Psoas muscle (tissue), 7 donors: ENCODE measurements at regions not wholly inside any gene's neighbourhood (a gene's known extent, or its start where the extent isn't known, plus 50 kb on each side); places are given as distances from the start of the nearest gene placed in this dataset.

ENCODE experiments used
- ATAC-seq, 4 donors: fragments of 200-7000 bp; cut with Tn5 transposase; one replicate each; pipeline ENCODE4 v1.9.1; 2020; ENCODE audit warnings: moderate library complexity in 3 of 4, mild to moderate bottlenecking in 2 of 4
- DNase-seq, 2 donors: peaks; one replicate each; pipeline ENCODE4 v3.0.0-alpha.2; 2020
- H3K27ac ChIP-seq: fragments of 200-600 bp; one replicate; pipeline ENCODE4 v1.8.0; 2022
- H3K27me3 ChIP-seq, 3 donors: fragments of 200-600 bp in 1 of 3; one replicate each; pipeline versions ENCODE4 v1.6.1 to v1.8.0; 2013 to 2022; ENCODE audit warnings: low read length in 2 of 3, mild to moderate bottlenecking in 2 of 3, moderate library complexity in 1 of 3; ENCODE audit not compliant: insufficient read depth in 3 of 3
- H3K36me3 ChIP-seq, 2 donors: fragments of 200-600 bp in 1 of 2; one replicate each; pipeline versions ENCODE4 v1.6.1 to v1.8.0; 2013 to 2022; ENCODE audit warnings: low read depth in 1 of 2, mild to moderate bottlenecking in 1 of 2, moderate library complexity in 1 of 2; ENCODE audit not compliant: insufficient read depth in 1 of 2
- H3K4me1 ChIP-seq: fragments of 200-600 bp; one replicate; pipeline ENCODE4 v1.8.0; 2022
- H3K4me3 ChIP-seq: fragments of 200-600 bp; one replicate; pipeline ENCODE4 v1.8.0; 2022; ENCODE audit warnings: mild to moderate bottlenecking
- H3K9me3 ChIP-seq: fragments of 200-600 bp; one replicate; pipeline ENCODE4 v1.8.0; 2022
- WGBS, 3 donors: extraction: QIAGEN DNeasy Blood & Tissue Kit; methylation state at CpG; one replicate each; pipeline versions ENCODE4 v1.1.6 to v1.1.7; 2013; 5-methylcytosine and 5-hydroxymethylcytosine counted together
- intact Hi-C, 2 donors: fragments of 100-400 bp; cut with DNase I; formaldehyde crosslinking; loops; one replicate each; pipeline versions ENCODE4 v1.11.0 to v1.14.2; 2022
- TF ChIP-seq, protein P1 (sequence below): fragments of 200-600 bp; IDR thresholded peaks from one replicate; pipeline ENCODE4 v1.8.0; 2022; ENCODE audit warnings: antibody characterized with exemption
- donor health status: healthy with polysubstance abuse.
- donor health status: DM: no; HTN: no; CAD: no; lungs with moderate emphysema.
- donor health status: Bipolar disorder and iron deficiency.
- donor health status: healthy.
- donor health status: DM: yes; HTN: yes; CAD: no.
- donor health status: DM: no; HTN: no; CAD: no.
- donor health status: DM: yes; HTN: yes; CAD: no.

DNA sequence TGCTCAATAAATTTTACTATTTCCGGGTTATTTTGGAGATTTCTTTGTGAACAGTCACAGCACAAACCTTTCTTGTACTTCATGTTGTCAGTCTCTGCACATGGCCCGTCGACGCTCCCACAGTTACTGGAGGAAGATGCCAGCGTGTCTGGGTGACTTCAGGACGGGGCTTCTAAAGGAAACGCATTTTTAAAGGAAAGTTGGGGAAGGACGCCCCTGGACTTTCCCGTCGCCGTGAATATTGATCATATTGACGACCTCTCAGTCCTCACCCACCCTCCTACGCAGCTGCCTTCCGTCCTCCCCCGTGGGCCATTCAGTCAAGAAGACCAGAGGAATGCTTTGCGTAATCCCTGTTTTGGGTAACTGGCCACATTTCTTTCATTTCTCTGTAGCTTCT lies 71.1 kb upstream of the SNTG2 start:
- intact Hi-C loops: no loop called here
- peaks cover 2 to 16% (median 4%) of the 10 kb centered on the region in 3 donors for H3K27me3 ChIP-seq
- H3K4me1 ChIP-seq: no peaks in the 10 kb centered on the region
- H3K9me3 ChIP-seq: no peaks in the 10 kb centered on the region
- ATAC-seq (no peak), DNase-seq (no peak)
- H3K4me3 ChIP-seq: no peak overlapping the region
- WGBS, 3 donors: 90 to 92% (median 92%) methylated on average over 16 of the region's 16 CpGs
- H3K36me3 ChIP-seq: no peaks in the 10 kb centered on the region
- H3K27ac ChIP-seq: no peak overlapping the region
- TF ChIP-seq, protein P1, sequence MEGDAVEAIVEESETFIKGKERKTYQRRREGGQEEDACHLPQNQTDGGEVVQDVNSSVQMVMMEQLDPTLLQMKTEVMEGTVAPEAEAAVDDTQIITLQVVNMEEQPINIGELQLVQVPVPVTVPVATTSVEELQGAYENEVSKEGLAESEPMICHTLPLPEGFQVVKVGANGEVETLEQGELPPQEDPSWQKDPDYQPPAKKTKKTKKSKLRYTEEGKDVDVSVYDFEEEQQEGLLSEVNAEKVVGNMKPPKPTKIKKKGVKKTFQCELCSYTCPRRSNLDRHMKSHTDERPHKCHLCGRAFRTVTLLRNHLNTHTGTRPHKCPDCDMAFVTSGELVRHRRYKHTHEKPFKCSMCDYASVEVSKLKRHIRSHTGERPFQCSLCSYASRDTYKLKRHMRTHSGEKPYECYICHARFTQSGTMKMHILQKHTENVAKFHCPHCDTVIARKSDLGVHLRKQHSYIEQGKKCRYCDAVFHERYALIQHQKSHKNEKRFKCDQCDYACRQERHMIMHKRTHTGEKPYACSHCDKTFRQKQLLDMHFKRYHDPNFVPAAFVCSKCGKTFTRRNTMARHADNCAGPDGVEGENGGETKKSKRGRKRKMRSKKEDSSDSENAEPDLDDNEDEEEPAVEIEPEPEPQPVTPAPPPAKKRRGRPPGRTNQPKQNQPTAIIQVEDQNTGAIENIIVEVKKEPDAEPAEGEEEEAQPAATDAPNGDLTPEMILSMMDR: no peak

DNA sequence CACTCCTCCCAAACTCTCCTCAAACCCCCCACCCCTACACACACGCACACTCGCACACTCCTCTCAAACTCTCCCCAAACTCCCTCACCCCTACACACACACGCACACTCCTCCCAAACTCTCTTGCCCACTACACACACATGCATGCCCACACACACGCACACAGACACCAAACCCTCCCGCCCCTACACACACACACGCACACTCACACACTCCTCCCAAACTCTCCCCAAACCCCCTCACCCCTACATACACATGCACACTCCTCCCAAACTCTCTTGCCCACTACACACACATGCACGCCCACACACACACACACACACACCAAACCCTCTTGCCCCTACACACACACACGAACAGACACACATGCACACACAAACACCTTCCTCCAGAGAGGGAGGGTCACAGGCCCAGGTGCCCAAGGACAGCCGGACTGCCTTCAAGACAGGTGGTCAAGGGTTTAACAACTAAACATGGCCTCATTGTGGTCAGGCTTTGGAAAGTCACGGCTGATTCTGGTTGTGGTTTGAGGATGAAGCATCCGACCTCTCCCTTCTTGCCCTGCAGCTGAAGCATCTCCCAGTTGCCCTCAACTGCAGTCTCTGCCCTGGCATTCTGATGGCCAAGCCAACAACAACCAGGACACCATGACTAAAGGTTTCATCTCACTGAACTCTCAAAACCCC lies 72.3 kb upstream of the SNTG2 start:
- intact Hi-C loops: no loop called here
- no peaks in the 10 kb centered on the region for H3K9me3 ChIP-seq
- WGBS, 3 donors: 87 to 90% (median 89%) methylated on average over 11 of the region's 11 CpGs

DNA sequence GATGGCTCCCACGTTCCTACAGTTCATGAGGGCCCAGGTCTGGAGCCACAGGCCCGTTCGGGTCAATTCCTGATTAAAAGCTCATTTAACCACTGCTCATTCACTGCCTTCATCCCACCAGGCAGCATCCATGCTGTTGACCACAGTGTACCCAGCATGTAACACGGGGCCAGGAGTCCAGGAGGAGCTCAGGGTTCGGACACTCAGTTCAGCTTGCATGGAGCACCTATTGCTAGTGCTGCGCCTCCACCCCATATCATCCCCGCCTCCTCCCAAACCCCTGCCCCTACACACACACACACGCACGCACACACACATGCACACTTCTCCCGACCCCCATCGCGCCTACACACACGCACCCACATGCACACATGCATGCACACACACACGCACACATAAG lies 72.9 kb upstream of the SNTG2 start:
- no peaks in the 10 kb centered on the region for H3K36me3 ChIP-seq
- H3K27me3 ChIP-seq: peaks cover under 1 to 6% (median 4%) of the 10 kb centered on the region in 3 donors
- H3K27ac ChIP-seq: no peak overlapping the region
- H3K9me3 ChIP-seq: no peaks in the 10 kb centered on the region
- DNase-seq: no peak
- intact Hi-C loops: no loop called here
- H3K4me3 ChIP-seq: no peak overlapping the region
- TF ChIP-seq, protein P1: no peak
- no peaks in the 10 kb centered on the region for H3K4me1 ChIP-seq
- ATAC-seq: no peak
- 87 to 89% (median 87%) methylated on average over 14 of the region's 14 CpGs for WGBS, 3 donors

More for the DNA sequence above, 72.3 kb upstream of the SNTG2 start:
- H3K36me3 ChIP-seq: no peaks in the 10 kb centered on the region
- H3K4me3 ChIP-seq: no peak overlapping the region
- H3K27ac ChIP-seq: no peak overlapping the region
- TF ChIP-seq, protein P1: no peak
- ATAC-seq (no peak), DNase-seq (no peak)
- peaks cover 2 to 6% (median 4%) of the 10 kb centered on the region in 3 donors for H3K27me3 ChIP-seq
- H3K4me1 ChIP-seq: no peaks in the 10 kb centered on the region

DNA sequence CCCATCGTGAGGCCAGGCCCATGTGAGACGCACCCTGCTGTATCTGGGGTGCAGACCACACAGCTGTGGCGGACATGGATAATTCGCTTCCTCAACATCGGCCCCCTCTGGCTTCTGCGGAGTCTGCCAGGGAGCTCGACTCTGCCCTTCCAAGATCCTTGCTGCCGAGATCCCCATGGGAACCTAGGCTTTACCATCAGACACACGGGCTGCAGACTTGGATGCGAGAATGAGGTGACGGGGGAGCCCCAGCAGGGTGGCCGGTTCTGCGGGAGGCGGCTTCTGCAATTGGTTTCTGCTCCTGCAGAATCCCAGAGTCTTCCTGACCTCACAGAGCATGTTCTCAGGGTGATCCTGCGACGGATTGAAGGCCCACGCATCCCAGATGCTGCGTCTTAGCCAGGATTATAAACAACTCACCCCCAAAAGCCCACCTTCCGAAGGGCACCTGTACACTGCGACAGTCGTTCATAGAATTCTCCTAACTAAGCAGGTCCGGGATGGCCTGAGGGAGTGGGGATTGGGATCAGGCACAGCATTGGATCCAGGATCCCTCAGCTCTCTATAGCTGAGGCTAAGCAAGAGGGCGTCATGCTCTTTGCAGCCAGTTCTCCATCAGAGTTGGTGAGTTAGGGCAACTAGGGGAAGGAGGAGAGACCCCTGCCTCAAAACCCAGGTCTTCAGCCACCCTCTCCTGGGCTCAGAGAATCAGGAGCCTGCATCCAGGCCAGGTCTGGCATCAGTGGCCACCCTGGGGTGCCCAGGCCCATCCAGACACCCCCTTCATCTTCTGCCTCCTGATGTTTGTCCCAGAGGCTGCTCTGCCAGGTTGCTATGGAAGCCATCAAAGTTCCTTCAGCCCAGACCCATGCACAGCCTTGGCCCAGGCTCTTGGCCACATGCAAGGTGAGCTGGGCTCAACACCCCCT lies 74.7 kb upstream of the SNTG2 start:
- intact Hi-C loops: no loop called here
- H3K4me3 ChIP-seq: no peak overlapping the region
- TF ChIP-seq, protein P1: no peak
- WGBS, 3 donors: 83 to 87% (median 87%) methylated on average over 23 of the region's 23 CpGs
- H3K4me1 ChIP-seq: no peaks in the 10 kb centered on the region
- H3K36me3 ChIP-seq: no peaks in the 10 kb centered on the region
- H3K27ac ChIP-seq: no peak overlapping the region
- peaks cover 0 to 7% (median 3%) of the 10 kb centered on the region in 3 donors for H3K27me3 ChIP-seq
- DNase-seq: no peak
- H3K9me3 ChIP-seq: no peaks in the 10 kb centered on the region
- ATAC-seq: no peak
